Neural cell (in vitro differentiated cells): ENCODE measurements at regions not wholly inside any gene's neighbourhood (a gene's known extent, or its start where the extent isn't known, plus 50 kb on each side); places are given as distances from the start of the nearest gene placed in this dataset.

ENCODE experiments used
- H2AFZ ChIP-seq: fragments of 200-600, 300-800 bp; sonication (generic), shearing (Covaris generic); 2 replicates; pipeline ENCODE4 v1.6.0; 2014; ENCODE audit warnings: low read depth, mild to moderate bottlenecking, antibody characterized with exemption, low read length, moderate library complexity
- H3F3A ChIP-seq: fragments of 200-600 bp; shearing (Covaris generic); 2 replicates; pipeline ENCODE4 v1.6.1; 2016; ENCODE audit warnings: mild to moderate bottlenecking, moderate library complexity, mixed read lengths, antibody characterized with exemption, low read length; ENCODE audit not compliant: insufficient read depth, poor library complexity, severe bottlenecking
- H3K27ac ChIP-seq: fragments of 200-600, 300-800 bp; sonication (generic), shearing (Covaris generic); 2 replicates; pipeline ENCODE4 v1.5.1; 2014; ENCODE audit warnings: mild to moderate bottlenecking, low read length, moderate library complexity
- H3K27me3 ChIP-seq: fragments of 300-800, 200-600 bp; sonication (generic), shearing (Covaris generic); 2 replicates; pipeline ENCODE4 v1.6.0; 2014; ENCODE audit warnings: mild to moderate bottlenecking, low read depth, low read length, moderate library complexity; ENCODE audit not compliant: insufficient read depth
- H3K36me3 ChIP-seq: fragments of 300-800, 200-600 bp; sonication (generic), shearing (Covaris generic); 2 replicates; pipeline ENCODE4 v1.5.1; 2014; ENCODE audit warnings: mild to moderate bottlenecking, antibody characterized with exemption, low read length, moderate library complexity; ENCODE audit not compliant: insufficient read depth
- H3K4me2 ChIP-seq: fragments of 300-800, 200-600 bp; sonication (generic), shearing (Covaris generic); 2 replicates; pipeline ENCODE4 v1.6.0; 2014; ENCODE audit warnings: mild to moderate bottlenecking, low read length
- H3K4me3 ChIP-seq: fragments of 300-800, 200-600 bp; sonication (generic), shearing (Covaris generic); 2 replicates; pipeline ENCODE4 v1.5.1; 2014; ENCODE audit warnings: mild to moderate bottlenecking, low read length, moderate library complexity
- H3K79me2 ChIP-seq: fragments of 200-600 bp; shearing (Covaris generic); replicated peaks from 2 replicates; pipeline ENCODE4 v1.6.0; 2014; ENCODE audit warnings: mild to moderate bottlenecking, low read length, moderate library complexity; ENCODE audit not compliant: insufficient read depth
- H3K9ac ChIP-seq: fragments of 300-800, 200-600 bp; sonication (generic), shearing (Covaris generic); 2 replicates; pipeline ENCODE4 v1.6.1; 2016; ENCODE audit warnings: mild to moderate bottlenecking, low read length, mixed read lengths
- H3K9me2 ChIP-seq: fragments of 200-600 bp; shearing (Covaris generic); 2 replicates; pipeline ENCODE4 v1.6.1; 2016; ENCODE audit warnings: mild to moderate bottlenecking, low read length, mixed read lengths; ENCODE audit not compliant: insufficient read depth
- H3K9me3 ChIP-seq: fragments of 200-600, 300-800 bp; sonication (generic), shearing (Covaris generic); 2 replicates; pipeline ENCODE4 v1.6.1; 2016; ENCODE audit warnings: mild to moderate bottlenecking, mixed run types, low read length, moderate library complexity, mixed read lengths
- H4K20me1 ChIP-seq: fragments of 200-600 bp; shearing (Covaris generic); 2 replicates; pipeline ENCODE4 v1.6.1; 2016; ENCODE audit warnings: mild to moderate bottlenecking, mixed run types; ENCODE audit not compliant: insufficient read depth
- CTCF ChIP-seq: fragments of 450-650 bp; IDR thresholded peaks from 2 replicates; pipeline ENCODE4 v1.5.1; 2014; ENCODE audit warnings: antibody characterized with exemption, mild to moderate bottlenecking, moderate library complexity; ENCODE audit not compliant: poor library complexity, severe bottlenecking
- EP300 ChIP-seq: fragments of 450-650 bp; conservative IDR thresholded peaks from 2 replicates; pipeline ENCODE4 v1.6.1; 2014; ENCODE audit warnings: antibody characterized with exemption, mild to moderate bottlenecking, moderate library complexity; ENCODE audit not compliant: poor library complexity, severe bottlenecking
- EZH2 ChIP-seq: fragments of 200-600, 300-800 bp; shearing (Covaris generic), sonication (generic); IDR thresholded peaks from 2 replicates; pipeline ENCODE4 v1.6.1; 2014; ENCODE audit warnings: antibody characterized with exemption, low read length, borderline replicate concordance, mild to moderate bottlenecking; ENCODE audit not compliant: insufficient read depth, poor library complexity, severe bottlenecking
- MXI1 ChIP-seq: fragments of 450-650 bp; conservative IDR thresholded peaks from 2 replicates; pipeline ENCODE4 v1.6.1; 2014; ENCODE audit warnings: antibody characterized with exemption, mild to moderate bottlenecking; ENCODE audit not compliant: poor library complexity, severe bottlenecking
- POLR2AphosphoS5 ChIP-seq: IDR thresholded peaks from 2 replicates; pipeline ENCODE4 v1.6.1; 2012
- RAD21 ChIP-seq: fragments of 450-650 bp; conservative IDR thresholded peaks from 2 replicates; pipeline ENCODE4 v1.6.1; 2014; ENCODE audit warnings: antibody characterized with exemption, mild to moderate bottlenecking, moderate library complexity
- REST ChIP-seq: IDR thresholded peaks from 2 replicates; pipeline ENCODE4 v1.6.1; 2012; ENCODE audit warnings: borderline replicate concordance
- SMC3 ChIP-seq: fragments of 450-650 bp; conservative IDR thresholded peaks from 2 replicates; pipeline ENCODE4 v1.6.1; 2014; ENCODE audit warnings: antibody characterized with exemption, mild to moderate bottlenecking, moderate library complexity; ENCODE audit not compliant: poor library complexity
- TAF1 ChIP-seq: IDR thresholded peaks from 2 replicates; pipeline ENCODE4 v1.6.1; 2012; ENCODE audit warnings: low read depth

- no peaks in the 10 kb centered on the region for H3K9me2 ChIP-seq
- H2AFZ ChIP-seq = no peak overlapping the region
- no peaks in the 10 kb centered on the region for H3K27me3 ChIP-seq
- no peak overlapping the region for H3K9ac ChIP-seq
- H3K9me3 ChIP-seq = no peaks in the 10 kb centered on the region
- TF ChIP-seq CTCF (no peak), EP300 (no peak), TAF1 (no peak), EZH2 (no peak), REST (no peak), RAD21 (no peak), MXI1 (no peak), SMC3 (no peak), POLR2AphosphoS5 (no peak)
- H3K27ac ChIP-seq = no peak overlapping the region
- no peak overlapping the region for H3K4me2 ChIP-seq
- no peaks in the 10 kb centered on the region for H3K79me2 ChIP-seq
- H3K36me3 ChIP-seq = no peaks in the 10 kb centered on the region
- no peaks in the 10 kb centered on the region for H3F3A ChIP-seq
- H4K20me1 ChIP-seq = no peaks in the 10 kb centered on the region
- no peak overlapping the region for H3K4me3 ChIP-seq
Observed at GRCh38 chr2:14340703-14341102, 291.8 kb upstream of the LRATD1 start.

- Histone ChIP-seq H3K9me3 (no peaks in the 10 kb centered on the region), H3K4me3 (no peak overlapping the region), H3K4me2 (no peak overlapping the region), H3K36me3 (no peaks in the 10 kb centered on the region), H3K9me2 (no peaks in the 10 kb centered on the region), H2AFZ (no peak overlapping the region), H3F3A (no peaks in the 10 kb centered on the region), H3K27me3 (no peaks in the 10 kb centered on the region), H3K9ac (no peak overlapping the region), H3K27ac (no peak overlapping the region), H3K79me2 (no peaks in the 10 kb centered on the region), H4K20me1 (no peaks in the 10 kb centered on the region)
- TF ChIP-seq EP300 (no peak), EZH2 (no peak), POLR2AphosphoS5 (no peak), CTCF (no peak), TAF1 (no peak), REST (no peak), SMC3 (no peak), MXI1 (no peak), RAD21 (no peak)
Observed at GRCh38 chr2:14342313-14342712, 290.2 kb upstream of the LRATD1 start.
